ENCODE measurements at regions not wholly inside any gene's neighbourhood (a gene's known extent, or its start where the extent isn't known, plus 50 kb on each side); places are given as distances from the start of the nearest gene placed in this dataset.

DNA sequence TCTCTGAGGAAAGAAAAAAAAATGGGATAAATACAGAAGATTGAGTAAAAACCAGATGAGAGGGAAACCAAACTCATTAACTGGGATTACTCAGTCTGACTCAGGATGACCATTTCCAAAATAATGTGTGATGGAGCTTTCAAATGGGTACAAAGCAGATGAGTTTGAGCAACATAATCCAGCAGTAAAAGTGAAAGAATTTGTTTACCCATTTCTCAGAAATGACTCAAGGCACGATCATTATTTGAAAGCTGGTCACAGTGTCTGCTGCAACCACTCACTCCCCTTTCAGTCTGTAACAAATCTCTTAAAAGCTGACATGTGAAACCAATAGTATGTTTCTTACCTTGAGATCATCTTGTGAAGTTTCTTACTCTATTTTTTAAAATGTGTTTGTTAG lies 104.7 kb upstream of the KLF14 start:
- Histone ChIP-seq H3K4me3 (no peak overlapping the region), H3K27me3 (no peaks in the 10 kb centered on the region), H3K36me3 (no peaks in the 10 kb centered on the region), H3K27ac (no peak overlapping the region), H3K9me3 (no peaks in the 10 kb centered on the region), H3K4me1 (no peaks in the 10 kb centered on the region)
- TF ChIP-seq, protein P1, sequence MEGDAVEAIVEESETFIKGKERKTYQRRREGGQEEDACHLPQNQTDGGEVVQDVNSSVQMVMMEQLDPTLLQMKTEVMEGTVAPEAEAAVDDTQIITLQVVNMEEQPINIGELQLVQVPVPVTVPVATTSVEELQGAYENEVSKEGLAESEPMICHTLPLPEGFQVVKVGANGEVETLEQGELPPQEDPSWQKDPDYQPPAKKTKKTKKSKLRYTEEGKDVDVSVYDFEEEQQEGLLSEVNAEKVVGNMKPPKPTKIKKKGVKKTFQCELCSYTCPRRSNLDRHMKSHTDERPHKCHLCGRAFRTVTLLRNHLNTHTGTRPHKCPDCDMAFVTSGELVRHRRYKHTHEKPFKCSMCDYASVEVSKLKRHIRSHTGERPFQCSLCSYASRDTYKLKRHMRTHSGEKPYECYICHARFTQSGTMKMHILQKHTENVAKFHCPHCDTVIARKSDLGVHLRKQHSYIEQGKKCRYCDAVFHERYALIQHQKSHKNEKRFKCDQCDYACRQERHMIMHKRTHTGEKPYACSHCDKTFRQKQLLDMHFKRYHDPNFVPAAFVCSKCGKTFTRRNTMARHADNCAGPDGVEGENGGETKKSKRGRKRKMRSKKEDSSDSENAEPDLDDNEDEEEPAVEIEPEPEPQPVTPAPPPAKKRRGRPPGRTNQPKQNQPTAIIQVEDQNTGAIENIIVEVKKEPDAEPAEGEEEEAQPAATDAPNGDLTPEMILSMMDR (IDR thresholded peaks at IDR 0.05): no peak
- no peak for DNase-seq
- intact Hi-C loops (cut with DNase I; ENCODE audit: low total_unique reads): loop anchor here (10.0 kb wide), 1 partner anchor 604 kb away; no protein-coding TSS in a partner anchor

DNA sequence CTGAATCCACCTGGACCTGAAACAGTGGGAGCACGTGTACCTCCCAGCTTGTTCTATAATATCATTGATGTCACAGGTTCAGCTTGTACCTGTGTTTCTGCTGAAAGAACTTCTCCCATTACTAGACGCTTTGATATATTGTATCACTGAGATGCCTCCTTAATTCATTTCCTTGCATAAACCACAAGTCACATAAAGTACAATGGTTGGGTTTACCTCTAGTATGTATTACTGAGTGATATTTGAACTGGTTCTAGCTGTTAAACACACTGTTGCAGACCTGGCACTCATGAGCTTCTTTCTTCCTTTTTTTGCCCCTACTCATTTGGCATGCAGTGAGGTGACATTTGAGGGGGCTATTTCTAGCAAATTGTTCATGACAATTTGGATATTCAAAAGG lies 106.6 kb upstream of the KLF14 start:
- Histone ChIP-seq H3K4me1 (no peaks in the 10 kb centered on the region), H3K36me3 (no peaks in the 10 kb centered on the region), H3K4me3 (no peak overlapping the region), H3K27ac (no peak overlapping the region), H3K9me3 (no peaks in the 10 kb centered on the region), H3K27me3 (no peaks in the 10 kb centered on the region)
- TF ChIP-seq, protein P1 (IDR thresholded peaks at IDR 0.05): no peak
- intact Hi-C loops (cut with DNase I; ENCODE audit: low total_unique reads): no loop called here
- DNase-seq: no peak

DNA sequence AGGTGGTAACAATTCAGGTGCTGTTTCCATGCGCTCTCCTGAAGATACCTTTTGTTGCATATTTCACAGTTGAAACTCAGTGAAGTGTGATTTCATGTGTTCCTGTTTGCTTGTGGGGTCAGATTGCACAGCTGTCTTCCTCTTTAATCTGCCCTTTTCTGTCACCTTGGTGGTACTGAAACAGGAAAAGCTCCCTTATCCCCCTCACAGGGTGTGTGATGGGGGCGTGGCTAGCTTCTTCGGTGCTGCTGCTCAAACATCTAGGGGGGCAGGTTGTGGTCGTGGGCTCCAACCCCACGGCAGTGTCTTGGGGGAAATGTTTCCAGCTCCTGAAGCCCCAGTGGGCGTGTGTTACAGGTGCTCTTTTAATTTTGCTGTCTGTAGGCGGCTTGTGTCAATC lies 107.4 kb upstream of the KLF14 start:
- H3K27ac ChIP-seq: no peak overlapping the region
- DNase-seq: no peak
- intact Hi-C loops (cut with DNase I; ENCODE audit: low total_unique reads): no loop called here

DNA sequence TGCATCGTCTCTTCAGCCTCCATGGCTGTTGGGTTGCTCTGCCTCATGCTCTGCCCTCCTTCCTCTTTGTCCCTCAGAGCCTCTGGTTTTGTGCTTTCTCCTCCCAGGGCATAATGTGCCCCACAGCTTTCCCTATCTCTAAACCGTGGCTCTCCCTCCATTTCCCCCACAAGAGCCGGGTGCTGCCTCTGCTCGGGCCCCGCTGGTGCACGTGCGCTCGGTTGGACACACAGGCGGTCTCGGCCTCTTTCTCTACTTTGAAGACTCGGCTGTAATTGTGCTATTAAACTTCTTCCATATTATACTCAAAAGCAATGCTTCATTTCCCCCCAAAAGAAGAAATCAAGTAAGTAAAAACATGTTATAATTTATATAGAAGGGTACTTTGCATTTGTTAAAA lies 109.7 kb upstream of the KLF14 start:
- no peaks in the 10 kb centered on the region for H3K4me1 ChIP-seq
- no peaks in the 10 kb centered on the region for H3K9me3 ChIP-seq
- TF ChIP-seq, protein P1 (IDR thresholded peaks at IDR 0.05): no peak
- intact Hi-C loops (cut with DNase I; ENCODE audit: low total_unique reads): no loop called here
- H3K27me3 ChIP-seq: no peaks in the 10 kb centered on the region
- no peak overlapping the region for H3K27ac ChIP-seq
- no peak for DNase-seq
- H3K36me3 ChIP-seq: no peaks in the 10 kb centered on the region
- no peak overlapping the region for H3K4me3 ChIP-seq

More for the DNA sequence above, 107.4 kb upstream of the KLF14 start:
- Histone ChIP-seq H3K4me3 (no peak overlapping the region), H3K27me3 (no peaks in the 10 kb centered on the region), H3K9me3 (no peaks in the 10 kb centered on the region), H3K36me3 (no peaks in the 10 kb centered on the region), H3K4me1 (no peaks in the 10 kb centered on the region)
- TF ChIP-seq, protein P1 (IDR thresholded peaks at IDR 0.05): no peak

DNA sequence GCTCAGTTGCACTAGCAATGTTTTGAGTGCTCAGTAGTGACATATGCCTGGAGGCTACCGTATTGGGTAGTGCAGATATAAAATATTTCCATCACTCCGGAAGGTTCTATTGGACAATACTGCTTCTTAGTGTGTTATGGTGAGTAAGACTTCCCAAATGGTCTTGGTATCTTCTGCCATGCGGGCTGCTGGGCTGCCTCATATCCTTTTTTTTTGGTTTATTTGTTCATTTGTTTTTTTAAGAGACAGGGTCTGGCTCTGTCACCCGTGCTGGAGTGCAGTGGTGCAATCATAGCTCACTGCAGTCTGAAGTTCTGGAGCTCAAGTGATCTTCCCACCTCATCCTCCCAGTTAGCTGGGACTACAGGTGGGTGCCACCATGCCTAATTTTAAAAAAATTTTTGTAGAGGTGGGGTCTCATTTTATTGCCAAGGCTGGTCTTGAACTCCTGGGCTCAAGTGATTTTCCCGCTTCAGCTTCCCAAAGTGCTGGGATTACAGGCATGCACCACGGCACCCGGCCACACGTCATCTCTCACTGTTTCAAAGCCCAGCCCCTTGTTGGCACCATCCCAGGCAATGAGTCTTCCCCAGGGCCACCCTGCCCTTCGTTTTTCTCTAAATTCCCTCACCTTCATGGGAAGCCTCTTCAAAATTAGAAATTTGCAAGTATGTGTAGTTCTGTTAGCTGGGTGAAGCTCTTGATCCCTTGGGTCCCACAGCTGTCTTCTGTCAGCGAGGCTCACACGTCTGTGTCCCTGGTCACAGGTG lies 111.0 kb upstream of the KLF14 start:
- H3K4me3 ChIP-seq: no peak overlapping the region
- no peak overlapping the region for H3K27ac ChIP-seq
- H3K4me1 ChIP-seq: no peaks in the 10 kb centered on the region
- DNase-seq: no peak
- TF ChIP-seq, protein P1 (IDR thresholded peaks at IDR 0.05): no peak
- H3K9me3 ChIP-seq: no peaks in the 10 kb centered on the region
- intact Hi-C loops (cut with DNase I; ENCODE audit: low total_unique reads): no loop called here
- H3K27me3 ChIP-seq: no peaks in the 10 kb centered on the region
- no peaks in the 10 kb centered on the region for H3K36me3 ChIP-seq
